H1 (cell line): ENCODE measurements at regions not wholly inside any gene's neighbourhood (a gene's known extent, or its start where the extent isn't known, plus 50 kb on each side); places are given as distances from the start of the nearest gene placed in this dataset.

Experiments used
- BCL11A ChIP-seq, 2 experiments: IDR thresholded peaks; one replicate each; pipeline ENCODE4 v1.6.1; 2011; ENCODE audit warnings: low read depth in 2 of 2, low read length in 2 of 2, mild to moderate bottlenecking in 2 of 2
- CEBPB ChIP-seq: IDR thresholded peaks from 2 replicates; pipeline ENCODE4 v1.6.1; 2012; ENCODE audit warnings: low read depth, low read length
- CTCF ChIP-seq, 3 experiments: IDR thresholded peaks; 1 replicate in 2 of 3; 2 replicates in 1 of 3; pipeline versions ENCODE4 v1.5.1 to v1.6.1; 2011; ENCODE audit warnings: low read length in 3 of 3, mild to moderate bottlenecking in 3 of 3, inconsistent platforms in 2 of 3, low read depth in 1 of 3, moderate library complexity in 1 of 3; ENCODE audit not compliant: insufficient read depth in 1 of 3; ENCODE audit errors: control extremely low read depth in 1 of 3
- EP300 ChIP-seq, 2 experiments: IDR thresholded peaks; 1 replicate in 1 of 2; 2 replicates in 1 of 2; pipeline ENCODE4 v1.6.1; 2011 to 2012; ENCODE audit warnings: low read depth in 2 of 2, low read length in 2 of 2, mild to moderate bottlenecking in 2 of 2, borderline replicate concordance in 1 of 2, inconsistent platforms in 1 of 2, moderate library complexity in 1 of 2
- FOSL1 ChIP-seq: IDR thresholded peaks from 2 replicates; pipeline ENCODE4 v1.6.1; 2011; ENCODE audit warnings: mild to moderate bottlenecking, low read depth, low read length, moderate library complexity; ENCODE audit not compliant: insufficient read depth
- GABPA ChIP-seq: IDR thresholded peaks from 2 replicates; pipeline ENCODE4 v1.6.1; 2011; ENCODE audit warnings: mild to moderate bottlenecking, low read length, moderate library complexity, borderline replicate concordance; ENCODE audit not compliant: insufficient read depth
- JUND ChIP-seq: IDR thresholded peaks from 2 replicates; pipeline ENCODE4 v1.6.1; 2011; ENCODE audit warnings: mild to moderate bottlenecking, improper control_type of control experiment, low read length
- NRF1 ChIP-seq: IDR thresholded peaks from 2 replicates; pipeline ENCODE4 v1.6.1; 2011; ENCODE audit warnings: mild to moderate bottlenecking, low read depth, low read length, improper control_type of control experiment
- PHF8 ChIP-seq: fragments of 200-600 bp; sonication (generic); conservative IDR thresholded peaks from 2 replicates; pipeline ENCODE4 v1.7.1; 2012; ENCODE audit warnings: low read depth, mild to moderate bottlenecking, inconsistent platforms, low read length, moderate library complexity
- POLR2A ChIP-seq, 2 experiments: IDR thresholded peaks; 1 replicate in 1 of 2; 2 replicates in 1 of 2; pipeline ENCODE4 v1.6.1; 2011; ENCODE audit warnings: low read depth in 2 of 2, low read length in 2 of 2, mild to moderate bottlenecking in 2 of 2; ENCODE audit errors: control extremely low read depth in 1 of 2
- RAD21 ChIP-seq, 2 experiments: IDR thresholded peaks in 1 of 2; conservative IDR thresholded peaks in 1 of 2; 2 replicates each; pipeline ENCODE4 v1.6.1; 2011; ENCODE audit warnings: low read depth in 2 of 2, low read length in 2 of 2, improper control_type of control experiment in 1 of 2, inconsistent platforms in 1 of 2, mild to moderate bottlenecking in 1 of 2, moderate library complexity in 1 of 2
- RNF2 ChIP-seq: fragments of 200-900, 300-1000 bp; sonication (generic); IDR thresholded peaks from 2 replicates; pipeline ENCODE4 v1.7.1; 2016; ENCODE audit warnings: borderline replicate concordance, low read depth, mild to moderate bottlenecking, antibody characterized with exemption, low read length; ENCODE audit not compliant: poor library complexity, severe bottlenecking; ENCODE audit errors: missing control alignments
- TAF1 ChIP-seq: IDR thresholded peaks from 2 replicates; pipeline ENCODE4 v1.6.1; 2011; ENCODE audit warnings: mild to moderate bottlenecking, low read depth, low read length
- YY1 ChIP-seq: IDR thresholded peaks from 2 replicates; pipeline ENCODE4 v1.6.1; 2011; ENCODE audit warnings: low read depth, mild to moderate bottlenecking, low read length

- no peak for TF ChIP-seq TAF1
- TF ChIP-seq JUND = no peak
- no peak for TF ChIP-seq POLR2A (IDR thresholded peaks at IDR 0.05; ENCODE audit: control extremely low read depth in 1 of 2, low read depth in 2 of 2, low read length in 2 of 2)
- no peak for TF ChIP-seq EP300 (IDR thresholded peaks at IDR 0.05; ENCODE audit: borderline replicate concordance in 1 of 2, low read depth in 2 of 2, low read length in 2 of 2)
- TF ChIP-seq RNF2 = no peak
- TF ChIP-seq BCL11A (IDR thresholded peaks at IDR 0.05; ENCODE audit: low read depth in 2 of 2, low read length in 2 of 2) = no peak
- TF ChIP-seq PHF8 = no peak
- no peak for TF ChIP-seq CTCF (IDR thresholded peaks at IDR 0.05; ENCODE audit: control extremely low read depth in 1 of 3, insufficient read depth in 1 of 3, low read depth in 1 of 3, low read length in 3 of 3)
- no peak for TF ChIP-seq CEBPB
- TF ChIP-seq RAD21 (IDR thresholded peaks at IDR 0.05 in 1 of 2, conservative IDR thresholded peaks at IDR 0.05 in 1 of 2; ENCODE audit: low read depth in 2 of 2, low read length in 2 of 2) = no peak
- no peak for TF ChIP-seq YY1
- no peak for TF ChIP-seq NRF1
- no peak for TF ChIP-seq GABPA
- no peak for TF ChIP-seq FOSL1
Measured at GRCh38 chr3:159805411-159805772, 183.2 kb upstream of the IL12A start.
